ENCODE measurements at regions not wholly inside any gene's neighbourhood (a gene's known extent, or its start where the extent isn't known, plus 50 kb on each side); places are given as distances from the start of the nearest gene placed in this dataset.
A peak's percentile ranks its signal among the peaks of the same experiment; 100 is the strongest.
"Not testable (repeated sequence)": the region's sequence is repeated elsewhere in the genome, so short reads cannot be mapped to it uniquely, and the experiment has no call there.

DNA sequence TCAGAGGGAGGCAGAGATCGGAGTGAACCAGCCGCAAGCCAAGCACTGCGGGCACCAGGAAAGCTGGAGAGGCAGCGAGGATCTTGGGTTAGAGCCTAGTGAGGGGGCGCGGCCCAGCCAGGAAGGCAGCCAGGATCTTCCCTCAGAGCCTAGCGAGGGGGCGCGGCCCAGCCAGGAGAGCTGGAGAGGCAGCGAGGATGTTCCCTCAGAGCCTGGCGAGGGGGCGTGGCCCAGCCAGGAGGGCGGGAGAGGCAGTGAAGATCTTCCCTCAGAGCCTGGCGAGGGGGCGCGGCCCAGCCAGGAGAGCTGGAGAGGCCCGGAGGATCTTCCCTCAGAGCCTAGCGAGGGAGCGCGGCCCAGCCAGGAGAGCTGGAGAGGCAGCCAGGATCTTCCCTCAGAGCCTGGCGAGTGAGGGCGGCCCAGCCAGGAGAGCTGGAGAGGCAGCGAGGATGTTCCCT is 62.7 kb upstream of the TMEM18 start:
- H4K5ac ChIP-seq (ENCODE audit: insufficient read length, low read depth, low read length); H3K79me2 ChIP-seq (ENCODE audit: insufficient read depth, low read length); H4K20me1 ChIP-seq (ENCODE audit: control insufficient read depth, insufficient read depth, insufficient read length); H3K56ac ChIP-seq (ENCODE audit: insufficient read length, low read depth, low read length); H2BK20ac ChIP-seq (ENCODE audit: low read depth, low read length, poor library complexity, severe bottlenecking); H2BK5ac ChIP-seq (ENCODE audit: insufficient read length, low read length); H3K4ac ChIP-seq (ENCODE audit: low read depth, low read length); H4K8ac ChIP-seq (replicated peaks; ENCODE audit: insufficient read length, low read depth, low read length); H3K27me3 ChIP-seq (ENCODE audit: insufficient read depth, low read length); H3K79me1 ChIP-seq (ENCODE audit: insufficient read depth, low read depth, low read length, poor library complexity, severe bottlenecking); H3K23ac ChIP-seq (ENCODE audit: insufficient read length, low read depth, low read length); H3K9ac ChIP-seq (ENCODE audit: extremely low read depth, insufficient read length, low read length); H3K27me3 Mint-ChIP-seq (ENCODE audit: low read depth); H3K36me3 Mint-ChIP-seq (ENCODE audit: insufficient read depth in 1 of 3, low read depth in 3 of 3); H3K4me1 ChIP-seq (ENCODE audit: insufficient read depth, low read length); H2BK120ac ChIP-seq (ENCODE audit: low read depth, low read length, poor library complexity, severe bottlenecking); H2AFZ ChIP-seq (ENCODE audit: low read length); H3K27ac ChIP-seq (ENCODE audit: insufficient read length, low read depth, low read length); H2AK5ac ChIP-seq (ENCODE audit: insufficient read length, low read length); H3K23me2 ChIP-seq (ENCODE audit: insufficient read length, low read depth, low read length, poor library complexity, severe bottlenecking); H3T11ph ChIP-seq (ENCODE audit: low read length); H2BK15ac ChIP-seq (ENCODE audit: low read depth, low read length); H3K9me3 Mint-ChIP-seq; H2BK12ac ChIP-seq (ENCODE audit: insufficient read length, low read depth, low read length); H3K18ac ChIP-seq (ENCODE audit: insufficient read length, low read depth, low read length); H4K91ac ChIP-seq (ENCODE audit: insufficient read length, low read depth, low read length); H3K9me3 ChIP-seq (ENCODE audit: control insufficient read depth, low read depth, low read length): not testable (repeated sequence)
- Mint-ChIP-seq H3K4me1 (peaks cover 35 to 47% of the 10 kb centered on the region in 2 experiments), H3K4me3 (peak overlapping the region; percentile 77 to 88), H3K27ac (peak overlapping the region; percentile 92 to 98 (median 96))
- peak; percentile 96 for DNase-seq
- Histone ChIP-seq H3K4me2 (ENCODE audit: insufficient read depth, insufficient read length, low read length) (peak overlapping the region; percentile 84), H3K14ac (ENCODE audit: insufficient read depth, low read length) (peak overlapping the region; percentile 52; the same call in 1 of the 2 replicates)
- no CpG with 5 or more reads among the region's 23 CpGs for WGBS (ENCODE audit: extremely low coverage, insufficient read length, low lambda C conversion rate)

All from H9 (cell line).